ENCODE measurements at regions not wholly inside any gene's neighbourhood (a gene's known extent, or its start where the extent isn't known, plus 50 kb on each side); places are given as distances from the start of the nearest gene placed in this dataset.

DNA sequence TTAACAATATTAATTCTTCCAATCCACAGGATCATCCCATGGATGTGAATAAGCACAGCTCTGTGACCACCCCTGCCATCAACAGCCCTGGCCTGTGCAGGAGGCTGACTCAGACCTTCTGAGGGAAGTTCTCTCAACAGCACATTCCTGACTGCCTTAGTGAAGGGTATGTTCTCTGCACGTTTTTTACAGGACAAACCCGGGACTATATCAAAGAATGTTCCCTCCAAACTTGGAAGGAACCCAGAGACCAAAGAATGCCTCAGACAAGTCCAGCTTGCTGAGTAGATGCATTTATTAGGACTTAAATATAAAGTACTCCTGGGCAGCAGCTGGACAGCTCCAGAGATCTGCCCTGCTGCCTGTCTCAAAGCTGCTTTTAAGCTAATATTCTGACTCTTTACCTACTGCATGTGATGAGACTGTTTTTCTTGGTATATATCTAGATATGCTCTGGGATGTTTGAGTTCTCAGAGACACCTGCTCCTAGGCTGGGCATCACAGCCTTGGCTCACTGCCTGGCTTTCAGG, 1127.8 kb upstream of the PRKX start:
- no peak for DNase-seq

GRCh38 chrX:4831574-4831973, 1118.1 kb upstream of the PRKX start:
- DNase-seq = no peak

- no peak for DNase-seq
Measured at GRCh38 chrX:4830880-4831557, 1117.6 kb upstream of the PRKX start.

GRCh38 chrX:4825550-4825949, 1112.1 kb upstream of the PRKX start:
- DNase-seq = peak; percentile 25

DNA sequence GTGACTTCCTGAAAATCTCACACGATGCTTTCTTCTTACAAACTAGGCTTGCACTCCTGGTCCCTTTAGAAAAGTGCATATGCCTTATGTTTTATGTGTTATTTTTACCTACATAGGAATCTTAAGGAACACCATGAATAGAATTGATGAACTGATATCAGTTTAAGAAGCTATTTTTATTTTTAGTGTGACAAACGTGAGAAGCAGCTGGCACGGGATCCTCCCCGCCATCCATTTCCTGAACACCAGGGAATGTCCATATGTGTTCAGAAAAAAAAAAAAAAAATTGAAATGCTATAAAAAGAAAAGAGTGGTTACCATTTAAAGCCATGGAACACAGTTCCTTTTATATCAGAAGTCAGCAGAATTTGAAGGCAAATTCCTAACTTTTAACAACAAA, 1096.1 kb upstream of the PRKX start:
- no peak for DNase-seq

- DNase-seq = no peak
Measured at GRCh38 chrX:4805502-4805901, 1092.1 kb upstream of the PRKX start.

DNA sequence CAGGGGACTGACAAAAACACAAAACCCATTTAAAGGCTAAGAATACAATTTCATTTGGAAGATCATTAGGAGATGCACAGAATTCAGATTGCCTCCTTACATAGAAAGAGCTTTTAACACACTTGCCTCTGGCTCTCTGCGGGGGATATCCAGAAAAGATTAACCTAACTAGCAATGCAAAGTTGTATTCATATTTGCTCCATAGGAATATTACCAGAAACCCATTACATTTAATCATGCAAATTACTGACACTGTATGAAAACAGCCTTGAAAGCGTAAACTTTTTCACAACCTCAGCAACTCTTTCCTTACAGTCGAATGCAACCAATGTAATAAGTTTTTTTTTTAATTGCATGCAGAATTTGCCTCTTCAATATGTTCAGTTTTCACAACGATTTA, 1087.3 kb upstream of the PRKX start:
- DNase-seq = no peak

GRCh38 chrX:4787971-4788370, 1074.5 kb upstream of the PRKX start:
- no peak for DNase-seq

DNA sequence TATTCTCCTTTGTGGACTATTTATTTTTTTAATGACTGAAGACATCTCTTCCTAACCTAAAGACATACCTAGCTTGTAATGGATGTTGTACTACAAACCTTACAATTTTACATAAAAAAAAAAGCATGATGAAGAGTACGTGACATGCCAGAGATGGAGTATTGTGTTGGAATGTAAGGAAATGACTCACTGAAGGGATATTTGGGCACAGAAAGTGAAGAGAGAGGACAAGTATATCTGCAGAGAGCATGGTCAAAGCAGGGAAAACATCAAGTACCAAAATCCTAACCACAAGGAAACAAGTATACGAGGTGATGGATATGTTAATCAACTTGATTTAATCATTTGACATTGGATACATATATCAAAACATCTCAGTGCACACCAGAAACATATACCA, 1051.4 kb upstream of the PRKX start:
- no peak for DNase-seq

- no peak for DNase-seq
Measured at GRCh38 chrX:4762196-4762595, 1048.7 kb upstream of the PRKX start.

- no peak for DNase-seq
Measured at GRCh38 chrX:4754878-4755604, 1041.6 kb upstream of the PRKX start.

DNA sequence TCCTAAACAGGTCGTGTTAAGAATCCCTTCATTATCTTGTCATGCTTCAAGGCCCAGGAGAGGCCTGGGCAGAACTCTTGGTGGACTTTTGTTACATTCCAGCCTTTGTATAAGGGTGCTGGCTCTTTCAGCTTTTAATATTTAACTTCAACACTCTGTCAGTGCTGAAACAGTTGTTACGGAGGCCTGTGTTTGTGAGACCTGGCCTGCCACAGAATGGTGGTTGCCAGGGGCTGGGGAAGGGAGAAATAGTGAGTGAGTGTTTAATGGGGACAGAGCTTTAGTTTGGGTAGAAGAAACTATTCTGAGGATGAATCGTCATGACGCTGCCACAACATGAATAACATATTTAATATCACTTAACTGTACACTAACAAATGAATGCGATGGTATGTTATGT, 1027.6 kb upstream of the PRKX start:
- DNase-seq = no peak

GRCh38 chrX:4735299-4735698, 1021.9 kb upstream of the PRKX start:
- no peak for DNase-seq

DNA sequence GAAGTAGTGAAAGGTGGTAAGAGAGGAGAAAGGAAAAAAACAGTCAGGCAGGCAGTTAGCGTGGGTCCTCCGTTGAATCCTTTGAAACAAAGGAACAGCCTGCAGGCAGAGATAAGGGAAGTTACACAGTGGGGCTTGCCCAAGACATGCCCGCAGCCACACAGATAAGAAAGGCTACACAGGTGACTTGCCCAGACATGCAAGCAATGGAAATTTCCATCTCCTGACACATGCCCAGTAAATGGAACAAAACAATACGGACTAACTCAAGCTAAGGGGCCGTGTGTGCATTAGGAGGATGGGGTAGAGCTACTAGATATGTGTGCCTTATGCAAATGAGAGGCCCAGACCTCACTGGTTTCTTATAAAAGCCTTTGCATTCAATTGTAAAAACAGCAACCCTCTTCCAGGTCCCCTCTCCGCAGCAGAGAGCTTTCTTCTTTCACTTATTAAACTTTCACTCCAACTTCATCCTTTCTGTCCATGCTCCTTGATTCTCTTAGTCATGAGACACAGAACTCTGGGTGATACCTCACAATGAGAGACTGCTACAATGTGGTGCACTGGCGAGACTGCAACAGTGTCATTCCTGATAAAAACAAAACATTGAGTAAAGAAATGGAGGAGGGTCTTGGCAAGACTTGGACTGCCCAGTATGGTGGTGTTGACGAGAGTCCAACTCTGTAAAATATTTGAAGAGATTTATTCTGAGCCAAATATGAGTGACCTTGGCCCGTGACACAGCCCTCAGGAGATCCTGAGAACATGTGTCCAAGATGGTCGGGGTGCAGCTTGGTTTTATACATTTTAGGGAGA, 997.4 kb upstream of the PRKX start:
- peak; percentile 0 for DNase-seq

DNA sequence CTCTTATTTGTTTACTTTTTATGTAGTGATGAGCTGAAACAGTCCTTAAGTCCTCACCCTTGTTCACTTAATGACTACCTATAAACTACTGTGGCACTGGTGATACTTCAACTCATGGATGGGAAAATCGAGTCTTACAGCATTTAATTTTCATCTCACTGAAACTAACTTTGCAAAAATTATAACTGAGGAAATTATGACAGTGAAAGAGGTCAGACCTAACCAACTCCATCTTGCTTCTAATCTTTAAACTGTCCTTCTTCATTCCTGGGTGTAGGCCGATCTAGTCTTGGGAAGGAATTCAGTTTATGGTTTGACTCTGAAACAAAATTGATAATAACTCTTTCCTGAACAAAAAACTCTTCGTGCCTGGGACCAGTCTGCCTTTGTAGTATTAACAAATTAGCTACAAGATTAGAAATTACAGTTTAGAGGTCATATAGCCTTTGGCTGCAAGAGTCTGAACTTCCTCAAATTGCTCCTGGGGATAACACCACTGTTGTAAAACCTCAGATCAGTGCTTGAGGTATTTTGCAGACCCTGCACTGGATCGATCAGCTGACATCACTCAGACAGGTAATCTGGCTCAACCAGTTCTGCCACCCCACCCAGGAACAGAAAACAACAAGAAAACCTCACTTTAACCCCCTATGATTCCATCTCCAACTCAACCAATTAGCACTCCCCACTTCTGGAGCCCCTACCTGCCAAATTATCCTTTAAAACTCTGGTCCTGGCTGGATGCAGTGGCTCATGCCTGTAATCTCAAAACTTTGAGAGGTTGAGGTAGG, 995.7 kb upstream of the PRKX start:
- no peak for DNase-seq

DNA sequence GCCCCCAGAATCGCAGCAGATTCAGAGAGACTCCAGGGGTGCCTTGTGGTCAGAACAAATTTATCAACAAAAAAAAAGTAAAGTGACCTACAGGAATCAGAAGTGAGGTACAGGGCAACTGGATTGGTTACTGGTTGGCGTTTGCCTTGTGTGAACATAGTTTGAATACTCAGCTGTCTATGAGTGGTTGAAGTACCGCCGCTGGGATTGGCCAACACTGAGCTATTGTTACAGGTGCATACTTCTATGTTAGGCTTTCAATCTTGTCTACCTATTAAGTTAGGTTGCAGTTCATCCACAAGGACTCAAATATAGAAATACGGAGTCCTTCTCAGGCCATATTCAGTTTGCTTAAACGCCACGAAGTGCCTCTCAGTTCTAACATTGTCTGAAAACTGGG, 993.5 kb upstream of the PRKX start:
- no peak for DNase-seq

GRCh38 chrX:4690521-4690920, 977.1 kb upstream of the PRKX start:
- no peak for DNase-seq

GRCh38 chrX:4682636-4683035, 969.2 kb upstream of the PRKX start:
- DNase-seq = no peak

DNA sequence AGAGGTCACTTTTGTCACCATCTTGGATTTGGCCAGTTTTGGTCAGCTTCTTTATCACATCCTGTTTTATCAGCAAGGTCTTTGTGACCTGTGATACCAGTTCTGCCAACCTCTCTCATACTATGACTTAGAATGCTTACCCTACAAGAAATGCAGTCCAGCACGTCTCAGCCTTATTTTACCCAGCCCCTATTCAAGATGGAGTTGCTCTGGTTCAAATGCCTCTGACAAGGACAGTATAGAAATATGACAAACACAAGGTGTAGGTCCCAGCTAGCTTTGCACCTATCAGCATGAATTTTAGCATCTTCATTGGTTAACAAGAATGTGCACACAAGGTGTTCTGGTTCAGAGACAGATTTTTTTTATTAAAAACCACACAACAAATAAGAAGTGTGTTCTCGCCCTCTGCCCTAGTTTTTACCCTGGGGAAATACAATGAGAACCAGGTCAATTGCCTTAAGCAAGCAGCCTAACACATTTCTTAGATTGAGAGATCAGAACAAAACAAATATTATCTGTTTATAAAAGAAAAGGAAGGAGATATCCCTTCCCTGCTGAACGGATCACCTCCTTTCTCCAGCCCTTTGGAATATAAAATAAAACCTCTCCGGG, 962.3 kb upstream of the PRKX start:
- no peak for DNase-seq

- DNase-seq = no peak
Measured at GRCh38 chrX:4674028-4674782, 960.8 kb upstream of the PRKX start.

- no peak for DNase-seq
Measured at GRCh38 chrX:4671344-4671743, 957.9 kb upstream of the PRKX start.

- DNase-seq = no peak
Measured at GRCh38 chrX:4670606-4671005, 957.2 kb upstream of the PRKX start.

All from suppressor macrophage treated with lipopolysaccharide for 4 hours (primary cell).